Spleen (tissue), 7 donors: ENCODE measurements at regions not wholly inside any gene's neighbourhood (a gene's known extent, or its start where the extent isn't known, plus 50 kb on each side); places are given as distances from the start of the nearest gene placed in this dataset.

Experiments used
- CTCF ChIP-seq, 11 experiments: fragments of 200-600 bp in 7 of 11; fragments of 450-650 bp in 4 of 11; sonication (generic) in 4 of 11; IDR thresholded peaks in 8 of 11; conservative IDR thresholded peaks in 3 of 11; 1 replicate in 7 of 11; 2 replicates in 4 of 11; pipeline versions ENCODE4 v1.4.0 to v1.8.0; 2016 to 2021; ENCODE audit warnings: antibody characterized with exemption in 11 of 11, inconsistent platforms in 4 of 11, mild to moderate bottlenecking in 1 of 11
- POLR2A ChIP-seq, 3 donors: fragments of 450-650 bp; IDR thresholded peaks; one replicate each; pipeline ENCODE4 v1.5.1; 2017; ENCODE audit warnings: antibody characterized with exemption in 3 of 3, mild to moderate bottlenecking in 1 of 3
- donor health status: DM: no; HTN: no; CAD: no; lungs with moderate emphysema.
- donor health status: DM: no; HTN: no; CAD: no.
- donor health status: DM: no; HTN: no; CAD: no.

GRCh38 chr5:63686181-63686580 is 276.1 kb downstream of the HTR1A start:
- TF ChIP-seq CTCF (IDR thresholded peaks at IDR 0.05 in 8 of 11, conservative IDR thresholded peaks at IDR 0.05 in 3 of 11) (no peak), POLR2A (IDR thresholded peaks at IDR 0.05) (no peak)
